Activated CD4-positive, alpha-beta T cell treated with anti-CD3 and anti-CD28 coated beads for 24 hours (primary cell): ENCODE measurements at regions not wholly inside any gene's neighbourhood (a gene's known extent, or its start where the extent isn't known, plus 50 kb on each side); places are given as distances from the start of the nearest gene placed in this dataset.
"Not testable (repeated sequence)": the region's sequence is repeated elsewhere in the genome, so short reads cannot be mapped to it uniquely, and the experiment has no call there.

Source experiments
- DNase-seq, 2 donors: peaks; one replicate each; pipeline ENCODE4 v3.0.0-alpha.2; 2020; ENCODE audit warnings: low read depth in 2 of 2

GRCh38 chr10:35995485-35995884 lies 353.4 kb upstream of the FZD8 start:
- no peak for DNase-seq

GRCh38 chr10:35993591-35994515 lies 351.8 kb upstream of the FZD8 start:
- DNase-seq, result no peak

- DNase-seq, result no peak
Measured at GRCh38 chr10:35992107-35992506, 350.0 kb upstream of the FZD8 start.

GRCh38 chr10:35986756-35987502 lies 344.8 kb upstream of the FZD8 start:
- no peak for DNase-seq

- DNase-seq, result no peak
Measured at GRCh38 chr10:35979116-35979515, 337.0 kb upstream of the FZD8 start.

GRCh38 chr10:35973912-35974591 lies 332.0 kb upstream of the FZD8 start:
- DNase-seq, result not testable (repeated sequence)

GRCh38 chr10:35972275-35972674 lies 330.2 kb upstream of the FZD8 start:
- no peak for DNase-seq

GRCh38 chr10:35971397-35971796 lies 329.3 kb upstream of the FZD8 start:
- no peak for DNase-seq

- DNase-seq, result no peak
Measured at GRCh38 chr10:35963685-35964084, 321.6 kb upstream of the FZD8 start.

GRCh38 chr10:35961501-35961900 lies 319.4 kb upstream of the FZD8 start:
- no peak for DNase-seq

GRCh38 chr10:35959252-35959651 lies 317.2 kb upstream of the FZD8 start:
- DNase-seq, result no peak

- DNase-seq, result not testable (repeated sequence)
Measured at GRCh38 chr10:35958609-35959008, 316.5 kb upstream of the FZD8 start.

- DNase-seq, result no peak
Measured at GRCh38 chr10:35950701-35951100, 308.6 kb upstream of the FZD8 start.

- DNase-seq, result no peak
Measured at GRCh38 chr10:35950226-35950625, 308.1 kb upstream of the FZD8 start.

- DNase-seq, result no peak
Measured at GRCh38 chr10:35949811-35950211, 307.7 kb upstream of the FZD8 start.

- no peak for DNase-seq
Measured at GRCh38 chr10:35946556-35946955, 304.5 kb upstream of the FZD8 start.

GRCh38 chr10:35942057-35942456 lies 300.0 kb upstream of the FZD8 start:
- DNase-seq, result no peak

GRCh38 chr10:35940141-35941041 lies 298.3 kb upstream of the FZD8 start:
- no peak for DNase-seq

- no peak for DNase-seq
Measured at GRCh38 chr10:35938160-35938559, 296.1 kb upstream of the FZD8 start.

GRCh38 chr10:35937546-35937945 lies 295.4 kb upstream of the FZD8 start:
- no peak for DNase-seq

GRCh38 chr10:35934642-35934995 lies 292.5 kb upstream of the FZD8 start:
- no peak for DNase-seq
